Breast epithelium (tissue), 3 donors: ENCODE measurements at regions not wholly inside any gene's neighbourhood (a gene's known extent, or its start where the extent isn't known, plus 50 kb on each side); places are given as distances from the start of the nearest gene placed in this dataset.

Experiments used
- CTCF ChIP-seq, 3 donors: fragments of 450-650 bp; IDR thresholded peaks; one replicate each; pipeline ENCODE4 v1.5.1; 2016 to 2017; ENCODE audit warnings: antibody characterized with exemption in 3 of 3, mild to moderate bottlenecking in 3 of 3, moderate library complexity in 3 of 3
- POLR2A ChIP-seq: fragments of 450-650 bp; IDR thresholded peaks from one replicate; pipeline ENCODE4 v1.6.1; 2016; ENCODE audit warnings: antibody characterized with exemption, mild to moderate bottlenecking, moderate library complexity

GRCh38 chr2:176566961-176567360 lies 297.7 kb downstream of the MTX2 start:
- no peak for TF ChIP-seq POLR2A
- no peak for TF ChIP-seq CTCF (IDR thresholded peaks at IDR 0.05)
